B cell (primary cell): ENCODE measurements at regions not wholly inside any gene's neighbourhood (a gene's known extent, or its start where the extent isn't known, plus 50 kb on each side); places are given as distances from the start of the nearest gene placed in this dataset.
"Not testable (repeated sequence)": the region's sequence is repeated elsewhere in the genome, so short reads cannot be mapped to it uniquely, and the experiment has no call there.

Experiments
- ATAC-seq: fragments of 200-7000 bp; cut with Tn5 transposase; one replicate; pipeline ENCODE4 v1.10.0; 2021; ENCODE audit warnings: low read depth, mild to moderate bottlenecking, moderate number of reproducible peaks, moderate library complexity
- CTCF ChIA-PET: fragments of 350-600 bp; sonication (Branson Sonifier 250); formaldehyde crosslinking; loops from one replicate; lab custom pipeline; 2021; ENCODE audit warnings: antibody characterized with exemption, inconsistent platforms; lab: Charles Lee
- POLR2A ChIA-PET: fragments of 350-600 bp; sonication (Branson Sonifier 250); formaldehyde crosslinking; loops from one replicate; lab custom pipeline; 2021; ENCODE audit warnings: antibody characterized with exemption; lab: Charles Lee
- DNase-seq: peaks from one replicate; pipeline ENCODE4 v3.0.0; 2013
- H2AFZ ChIP-seq: 2 replicates; pipeline ENCODE4 v1.6.1; 2012; ENCODE audit warnings: mild to moderate bottlenecking, low read depth, low read length; ENCODE audit not compliant: insufficient read depth, poor library complexity, severe bottlenecking
- H3K27ac ChIP-seq, 2 donors: 1 replicate in 1 of 2; 2 replicates in 1 of 2; pipeline ENCODE4 v1.5.1; 2012 to 2013; ENCODE audit warnings: low read length in 2 of 2, mild to moderate bottlenecking in 2 of 2, moderate library complexity in 1 of 2
- H3K27me3 ChIP-seq, 4 experiments: fragments of 200-600 bp in 1 of 4; sonication (generic) in 1 of 4; replicated peaks in 1 of 4; 1 replicate in 2 of 4; 2 replicates in 2 of 4; pipeline versions ENCODE4 v1.6.1 to v1.7.0; 2013 to 2016; ENCODE audit warnings: low read length in 3 of 4, mild to moderate bottlenecking in 2 of 4, mixed read lengths in 1 of 4, moderate library complexity in 1 of 4; ENCODE audit not compliant: insufficient read depth in 4 of 4, control insufficient read depth in 3 of 4; ENCODE audit errors: control extremely low read depth in 1 of 4
- H3K36me3 ChIP-seq, 2 experiments: replicated peaks in 1 of 2; 1 replicate in 1 of 2; 2 replicates in 1 of 2; pipeline versions ENCODE4 v1.6.1 to v1.7.1; 2013; ENCODE audit warnings: low read length in 1 of 2; ENCODE audit not compliant: insufficient read depth in 2 of 2, control insufficient read depth in 1 of 2; ENCODE audit errors: control extremely low read depth in 1 of 2, extremely low read depth in 1 of 2
- H3K4me1 ChIP-seq, 2 donors: fragments of 200-600 bp in 1 of 2; sonication (generic) in 1 of 2; 1 replicate in 1 of 2; 2 replicates in 1 of 2; pipeline versions ENCODE4 v1.5.1 to v1.6.1; 2013 to 2017; ENCODE audit warnings: low read length in 2 of 2; ENCODE audit not compliant: control insufficient read depth in 2 of 2, insufficient read depth in 2 of 2
- H3K4me2 ChIP-seq: replicated peaks from 2 replicates; pipeline ENCODE3; 2012; ENCODE audit warnings: mild to moderate bottlenecking, low read depth, low read length; ENCODE audit not compliant: poor library complexity, severe bottlenecking
- H3K4me3 ChIP-seq, 5 experiments: fragments of 200-600 bp in 1 of 5; sonication (generic) in 1 of 5; 1 replicate in 3 of 5; 2 replicates in 2 of 5; pipeline versions ENCODE4 v1.5.1 to v1.7.0; 2011 to 2016; ENCODE audit warnings: low read length in 4 of 5, mild to moderate bottlenecking in 4 of 5, low read depth in 2 of 5, control low read depth in 1 of 5, moderate library complexity in 1 of 5; ENCODE audit not compliant: insufficient read depth in 1 of 5; ENCODE audit errors: control extremely low read depth in 1 of 5, extremely low read depth in 1 of 5
- H3K79me2 ChIP-seq: fragments of 200-600 bp; sonication (generic); one replicate; pipeline ENCODE4 v1.6.0; 2016; ENCODE audit warnings: low read length; ENCODE audit not compliant: control insufficient read depth, insufficient read depth
- H3K9ac ChIP-seq: fragments of 200-600 bp; sonication (generic); 2 replicates; pipeline ENCODE4 v1.6.1; 2017; ENCODE audit warnings: mild to moderate bottlenecking, low read length, moderate library complexity
- H3K9me3 ChIP-seq, 3 donors: one replicate each; pipeline versions ENCODE4 v1.6.1 to v1.7.1; 2013; ENCODE audit warnings: low read length in 2 of 3; ENCODE audit not compliant: control insufficient read depth in 2 of 3, insufficient read depth in 1 of 3; ENCODE audit errors: control extremely low read depth in 1 of 3
- H4K20me1 ChIP-seq: 2 replicates; pipeline ENCODE4 v1.6.0; 2012; ENCODE audit warnings: mild to moderate bottlenecking, low read length; ENCODE audit not compliant: insufficient read depth, control insufficient read depth, poor library complexity, severe bottlenecking
- H3K27ac Mint-ChIP-seq: one replicate; pipeline ENCODE4 v1.8.0; 2021; ENCODE audit warnings: mixed read lengths
- H3K27me3 Mint-ChIP-seq: one replicate; pipeline ENCODE4 v1.8.0; 2021; ENCODE audit warnings: mixed read lengths
- H3K4me1 Mint-ChIP-seq: one replicate; pipeline ENCODE4 v1.8.0; 2021; ENCODE audit warnings: mixed read lengths
- H3K4me3 Mint-ChIP-seq: one replicate; pipeline ENCODE4 v1.8.0; 2021; ENCODE audit warnings: mixed read lengths
- H3K9me3 Mint-ChIP-seq: one replicate; pipeline ENCODE4 v1.8.0; 2022; ENCODE audit warnings: mixed read lengths; ENCODE audit not compliant: insufficient read depth
- EZH2 ChIP-seq: IDR thresholded peaks from 2 replicates; pipeline ENCODE4 v1.6.1; 2012; ENCODE audit warnings: borderline replicate concordance, low read depth, mild to moderate bottlenecking, moderate library complexity, low read length; ENCODE audit not compliant: insufficient read depth, poor library complexity, severe bottlenecking
- whole genome bisulfite sequencing: methylation state at CpG from one replicate; pipeline ENCODE4 v1.1.5; 2013; ENCODE audit warnings: missing lambda C conversion rate; ENCODE audit not compliant: insufficient coverage; 5-methylcytosine and 5-hydroxymethylcytosine counted together
- intact Hi-C: fragments of 100-400 bp; cut with micrococcal nuclease; formaldehyde crosslinking; loops from one replicate; pipeline ENCODE4 v1.10.0; 2022
- TF ChIP-seq, protein P1 (sequence below): fragments of 200-600 bp; IDR thresholded peaks from one replicate; pipeline ENCODE4 v1.8.0; 2022; ENCODE audit warnings: antibody characterized with exemption, mild to moderate bottlenecking

DNA sequence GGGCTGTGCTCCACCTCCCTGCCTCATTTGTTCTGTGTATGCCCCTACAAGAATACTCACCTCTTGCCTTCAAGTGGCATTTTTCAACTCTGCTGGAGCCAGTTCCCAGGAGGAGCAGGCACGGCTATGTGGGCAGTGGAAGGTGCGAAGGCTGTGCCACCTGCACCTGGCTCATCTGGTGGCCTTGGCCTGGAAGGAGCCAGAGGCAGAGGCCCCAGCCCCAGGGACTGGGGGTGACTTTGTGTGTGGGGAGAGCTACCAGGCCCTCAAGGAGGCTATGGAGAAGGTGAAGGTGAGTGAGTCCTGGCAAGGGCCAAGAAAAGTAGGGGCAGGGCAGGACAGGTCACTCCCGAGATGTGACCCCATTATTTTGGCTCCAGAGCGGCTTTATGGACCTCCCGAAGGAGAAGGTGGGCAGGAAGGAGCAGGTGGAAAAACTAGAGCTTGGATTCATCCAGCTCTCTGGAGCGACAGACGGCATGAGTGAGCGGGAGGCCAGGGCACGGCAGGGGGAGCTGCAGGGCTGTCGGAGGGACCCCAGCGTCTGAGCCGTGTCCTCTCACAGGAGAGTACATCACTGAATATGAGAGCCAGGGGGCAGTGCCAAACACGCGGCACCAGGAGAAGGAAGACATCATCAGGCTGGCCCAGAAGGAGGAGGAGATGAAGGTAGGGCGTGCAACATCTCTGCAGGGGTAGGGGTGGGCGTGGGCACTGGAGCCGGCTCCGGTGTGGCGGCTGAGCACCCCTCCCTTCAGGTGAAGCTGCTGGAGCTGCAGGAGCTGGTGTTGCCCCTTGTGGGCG, 57.3 kb upstream of the UBE2Q2 start:
- Mint-ChIP-seq H3K27me3 (peaks cover 37% of the 10 kb centered on the region), H3K27ac (no peak overlapping the region), H3K9me3 (no peaks in the 10 kb centered on the region), H3K4me3 (no peak overlapping the region), H3K4me1 (peaks cover 3% of the 10 kb centered on the region)
- Histone ChIP-seq H2AFZ (no peak overlapping the region), H3K36me3 (no peaks in the 10 kb centered on the region), H3K27ac (no peak overlapping the region), H3K27me3 (no peaks in the 10 kb centered on the region), H3K4me2 (no peak overlapping the region), H3K4me3 (no peak overlapping the region), H3K4me1 (no peaks in the 10 kb centered on the region), H3K9ac (no peak overlapping the region), H4K20me1 (no peaks in the 10 kb centered on the region), H3K9me3 (no peaks in the 10 kb centered on the region), H3K79me2 (no peaks in the 10 kb centered on the region)
- intact Hi-C loops: no loop called here
- WGBS: 79% methylated on average over 20 of the region's 20 CpGs
- TF ChIP-seq EZH2: no peak
- TF ChIP-seq, protein P1, sequence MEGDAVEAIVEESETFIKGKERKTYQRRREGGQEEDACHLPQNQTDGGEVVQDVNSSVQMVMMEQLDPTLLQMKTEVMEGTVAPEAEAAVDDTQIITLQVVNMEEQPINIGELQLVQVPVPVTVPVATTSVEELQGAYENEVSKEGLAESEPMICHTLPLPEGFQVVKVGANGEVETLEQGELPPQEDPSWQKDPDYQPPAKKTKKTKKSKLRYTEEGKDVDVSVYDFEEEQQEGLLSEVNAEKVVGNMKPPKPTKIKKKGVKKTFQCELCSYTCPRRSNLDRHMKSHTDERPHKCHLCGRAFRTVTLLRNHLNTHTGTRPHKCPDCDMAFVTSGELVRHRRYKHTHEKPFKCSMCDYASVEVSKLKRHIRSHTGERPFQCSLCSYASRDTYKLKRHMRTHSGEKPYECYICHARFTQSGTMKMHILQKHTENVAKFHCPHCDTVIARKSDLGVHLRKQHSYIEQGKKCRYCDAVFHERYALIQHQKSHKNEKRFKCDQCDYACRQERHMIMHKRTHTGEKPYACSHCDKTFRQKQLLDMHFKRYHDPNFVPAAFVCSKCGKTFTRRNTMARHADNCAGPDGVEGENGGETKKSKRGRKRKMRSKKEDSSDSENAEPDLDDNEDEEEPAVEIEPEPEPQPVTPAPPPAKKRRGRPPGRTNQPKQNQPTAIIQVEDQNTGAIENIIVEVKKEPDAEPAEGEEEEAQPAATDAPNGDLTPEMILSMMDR: no peak
- DNase-seq: no peak
- ATAC-seq: no peak
- POLR2A ChIA-PET: no interaction called here
- CTCF ChIA-PET: interaction anchor here (0.6 to 1.3 kb wide), 4 partner anchors 17 to 363 kb away, joined by 3 to 6 read pairs (median 3); no protein-coding TSS in a partner anchor

DNA sequence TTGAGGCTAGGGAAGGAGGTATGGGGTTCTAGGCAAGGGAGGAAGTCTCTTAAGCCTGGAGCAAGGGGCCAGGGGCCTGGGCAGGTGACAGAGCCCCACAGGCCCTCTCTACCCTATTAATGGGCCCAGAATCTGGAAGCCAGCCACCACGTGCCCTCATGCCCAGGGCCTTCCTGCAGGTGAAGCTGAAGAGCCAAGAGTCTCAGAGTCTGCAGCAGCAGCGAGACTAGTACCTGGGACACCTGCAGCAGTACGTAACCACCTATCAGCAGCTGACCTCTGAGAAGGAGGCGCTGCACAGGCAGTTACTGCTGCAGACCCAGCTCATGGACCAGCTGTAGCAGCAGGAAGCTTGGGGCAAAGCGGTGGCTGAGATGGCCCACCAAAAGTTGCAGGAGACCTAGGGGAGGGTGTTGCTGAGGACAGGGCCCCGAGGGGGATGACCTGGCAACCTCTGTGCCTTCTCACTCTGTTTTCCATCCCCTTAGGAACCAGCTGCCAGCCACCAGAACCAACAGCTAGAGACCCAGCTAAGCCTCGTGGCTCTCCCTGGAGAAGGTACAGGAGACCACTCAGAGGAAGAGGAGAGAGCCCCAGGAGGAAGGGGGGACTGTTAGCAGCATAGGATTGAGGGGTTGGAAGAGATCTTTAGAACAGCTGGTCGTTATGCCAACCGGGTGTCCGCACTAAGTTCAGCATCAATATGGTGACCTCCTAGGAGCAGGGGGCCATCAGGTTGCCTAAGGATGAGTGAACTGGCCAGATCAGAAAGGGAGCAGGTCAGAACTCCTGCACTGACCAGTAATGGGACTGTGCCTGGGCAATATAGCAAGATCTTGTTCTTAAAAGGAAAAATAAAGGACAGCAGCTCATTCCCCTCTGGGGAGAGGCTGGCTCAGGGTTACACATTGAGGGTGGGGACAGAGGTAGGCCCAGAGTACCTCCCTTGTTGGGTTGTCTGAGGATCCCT, 58.5 kb upstream of the UBE2Q2 start:
- DNase-seq, H3K27ac ChIP-seq, H3K4me1 Mint-ChIP-seq, H3K4me3 Mint-ChIP-seq, H3K4me2 ChIP-seq, CTCF ChIA-PET, H4K20me1 ChIP-seq, H3K27ac Mint-ChIP-seq, intact Hi-C loops, H3K4me3 ChIP-seq, H3K4me1 ChIP-seq, H3K36me3 ChIP-seq, H2AFZ ChIP-seq, POLR2A ChIA-PET, H3K9ac ChIP-seq, H3K79me2 ChIP-seq, H3K27me3 ChIP-seq, H3K9me3 Mint-ChIP-seq, H3K9me3 ChIP-seq, ATAC-seq: not testable (repeated sequence)
- 96% methylated on average over 5 of the region's 10 CpGs for WGBS
- peaks cover 31% of the 10 kb centered on the region for H3K27me3 Mint-ChIP-seq

DNA sequence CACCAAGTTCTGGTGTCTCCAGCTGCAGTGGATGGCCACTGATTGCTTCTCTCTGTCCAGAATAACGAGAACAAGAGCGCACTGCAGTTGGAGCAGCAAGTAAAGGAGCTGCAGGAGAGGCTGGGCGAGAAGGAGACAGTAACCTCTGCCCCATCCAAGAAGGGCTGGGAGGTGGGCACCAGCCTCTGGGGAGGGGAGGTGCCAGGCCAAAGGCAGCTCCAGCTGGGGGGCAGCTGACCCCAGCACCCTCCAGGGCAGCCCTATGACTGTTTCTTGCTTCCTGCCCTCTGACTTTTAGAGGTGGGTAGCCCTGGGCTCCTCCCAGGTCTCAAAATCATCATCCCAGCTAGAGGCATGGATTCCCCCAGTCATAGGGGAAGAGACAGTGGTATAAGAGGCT, 59.7 kb upstream of the UBE2Q2 start:
- H3K4me3 ChIP-seq, H3K9me3 Mint-ChIP-seq, H2AFZ ChIP-seq, H3K4me3 Mint-ChIP-seq, H3K36me3 ChIP-seq, DNase-seq, H3K4me1 Mint-ChIP-seq, H3K4me2 ChIP-seq, CTCF ChIA-PET, H3K27ac Mint-ChIP-seq, H3K79me2 ChIP-seq, H3K27ac ChIP-seq, ATAC-seq, H3K9me3 ChIP-seq, H4K20me1 ChIP-seq, intact Hi-C loops, H3K4me1 ChIP-seq, H3K9ac ChIP-seq, H3K27me3 ChIP-seq, POLR2A ChIA-PET: not testable (repeated sequence)
- 95% methylated on average over 3 of the region's 3 CpGs for WGBS
- peaks cover 34% of the 10 kb centered on the region for H3K27me3 Mint-ChIP-seq
